SK-N-DZ (cell line): ENCODE measurements at regions not wholly inside any gene's neighbourhood (a gene's known extent, or its start where the extent isn't known, plus 50 kb on each side); places are given as distances from the start of the nearest gene placed in this dataset.

ENCODE experiments used
- DNase-seq: peaks from one replicate; pipeline ENCODE4 v3.0.0-alpha.2; 2015; ENCODE audit warnings: low spot score

DNA sequence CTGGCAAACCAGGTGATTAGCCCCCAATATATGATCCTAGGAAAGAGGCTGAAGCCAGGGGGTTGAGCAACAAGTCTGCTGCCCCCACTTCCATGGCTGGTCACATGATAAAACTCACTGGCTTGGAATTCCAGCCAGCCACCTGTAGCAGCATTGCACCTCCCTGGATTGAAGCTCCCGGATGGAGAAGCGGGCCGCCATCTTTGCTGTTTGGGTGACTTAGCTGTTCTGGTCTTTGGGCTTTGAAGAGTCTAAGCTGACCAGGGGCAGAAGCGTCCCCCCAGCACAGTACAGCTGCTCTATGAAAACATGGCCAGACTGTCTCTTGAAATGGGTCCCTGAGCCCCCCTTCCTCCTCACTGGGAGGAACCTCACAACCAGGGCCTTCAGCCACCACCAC, 610.2 kb downstream of the ANXA1 start:
- DNase-seq: no peak

DNA sequence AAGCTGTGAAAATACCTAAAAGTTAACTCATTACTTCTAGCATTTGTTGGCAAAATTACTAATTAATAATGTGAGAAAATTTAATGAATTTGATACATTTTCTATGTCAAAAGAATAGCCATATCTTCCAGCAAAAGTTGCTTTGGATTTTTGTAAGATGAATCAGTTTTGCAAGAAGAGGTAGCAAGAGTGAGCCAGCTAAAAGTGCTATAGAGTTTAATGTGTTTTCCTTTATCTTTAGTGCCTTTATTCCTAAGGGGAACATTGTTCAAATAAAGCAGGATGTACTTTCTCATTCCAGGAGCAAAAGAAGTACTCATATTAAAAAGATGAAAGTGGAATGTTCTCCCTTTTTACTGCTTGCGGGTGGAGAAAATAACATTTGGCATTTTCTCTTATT, 622.2 kb downstream of the ANXA1 start:
- no peak for DNase-seq

DNA sequence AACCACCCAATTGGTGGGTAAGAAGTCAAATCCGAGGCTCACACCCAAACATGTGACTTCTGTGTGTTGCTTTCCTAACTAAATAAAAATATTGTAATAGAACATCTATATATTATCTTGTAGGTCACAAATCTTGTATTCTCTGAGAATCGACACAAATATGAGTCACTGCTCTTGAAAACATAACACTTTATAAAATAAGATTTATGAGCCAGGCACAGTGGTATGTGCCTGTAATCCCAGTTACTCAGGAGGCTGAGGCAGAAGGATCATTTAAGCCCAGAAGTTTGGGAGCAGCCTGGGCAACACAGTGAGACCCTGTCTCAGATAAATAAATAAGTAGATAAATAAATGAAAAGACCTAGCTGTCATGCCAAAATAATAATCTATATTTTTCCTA, 624.1 kb downstream of the ANXA1 start:
- DNase-seq: no peak

DNA sequence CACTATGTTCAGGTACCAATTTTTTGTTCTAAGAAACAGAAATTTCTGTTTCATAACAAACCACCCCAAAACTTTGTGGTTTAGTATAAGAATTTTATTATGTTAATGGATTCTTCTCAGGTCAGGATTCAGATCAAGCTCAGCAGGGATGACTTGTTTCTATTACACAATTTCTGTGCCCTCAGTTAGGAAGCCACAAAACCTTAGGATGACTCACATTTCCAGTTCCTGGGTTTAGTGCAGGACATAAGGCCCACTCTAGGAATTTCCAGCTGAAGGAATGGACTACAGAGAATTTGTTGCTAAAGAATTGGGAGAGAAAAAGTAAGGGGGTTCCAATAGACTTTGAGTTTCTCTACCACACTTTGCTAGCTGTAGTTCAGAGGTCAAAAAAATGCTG, 629.3 kb downstream of the ANXA1 start:
- DNase-seq: no peak

DNA sequence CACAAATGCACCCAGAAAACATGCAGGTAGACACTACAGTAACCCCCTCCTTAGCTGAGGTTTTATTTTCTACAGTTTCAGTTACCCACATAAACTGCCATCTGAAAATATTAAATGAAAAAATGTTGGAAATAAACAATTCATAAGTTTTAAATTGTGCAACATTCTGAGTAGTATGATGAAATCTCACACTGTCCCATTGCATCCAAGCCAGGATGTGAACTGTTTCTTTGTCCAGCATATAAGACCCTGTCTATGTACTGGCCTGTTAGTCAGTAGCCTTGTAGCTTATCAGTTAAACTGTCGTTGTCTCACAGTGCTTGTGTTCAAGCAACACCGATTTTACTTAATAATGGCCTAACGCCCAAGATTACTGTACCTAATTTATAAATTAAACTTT, 630.5 kb downstream of the ANXA1 start:
- no peak for DNase-seq

DNA sequence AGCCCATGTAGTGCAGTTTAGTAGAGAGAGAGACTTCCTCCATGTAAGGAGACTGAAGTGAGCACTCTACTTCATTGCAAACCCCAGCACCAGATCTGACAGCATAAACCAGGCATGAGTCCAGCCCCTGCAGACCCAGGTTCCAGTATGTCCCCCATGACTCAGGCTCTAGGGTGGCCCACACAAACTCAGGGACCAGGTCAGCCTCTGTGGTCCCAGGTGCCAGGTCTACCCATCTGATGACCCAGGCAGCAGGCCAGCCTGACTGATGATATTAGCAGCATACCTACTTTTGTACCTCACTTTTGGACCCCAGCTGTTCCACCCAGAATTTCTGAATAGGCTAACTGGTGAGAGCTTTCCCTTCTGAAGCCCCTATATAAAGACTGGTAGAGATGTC, 647.8 kb downstream of the ANXA1 start:
- DNase-seq: no peak

DNA sequence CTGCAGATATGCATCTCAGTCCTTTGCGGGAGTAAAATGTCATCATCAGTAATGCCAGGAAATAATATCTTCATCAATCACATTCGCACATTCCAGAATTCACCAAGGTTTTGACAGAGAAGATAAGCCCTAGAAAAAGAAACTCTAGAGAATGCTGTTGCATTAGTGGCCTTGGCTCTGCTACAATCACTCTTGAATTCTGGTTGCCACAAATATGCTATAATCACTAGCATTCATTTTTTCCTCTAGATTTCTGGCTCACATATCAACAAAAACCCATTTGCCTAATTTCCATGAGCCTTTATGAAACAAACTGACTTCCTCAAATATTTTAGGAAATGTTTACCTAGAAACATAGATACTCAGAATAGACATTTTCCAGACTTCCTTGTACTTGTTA, 653.4 kb downstream of the ANXA1 start:
- DNase-seq: no peak

DNA sequence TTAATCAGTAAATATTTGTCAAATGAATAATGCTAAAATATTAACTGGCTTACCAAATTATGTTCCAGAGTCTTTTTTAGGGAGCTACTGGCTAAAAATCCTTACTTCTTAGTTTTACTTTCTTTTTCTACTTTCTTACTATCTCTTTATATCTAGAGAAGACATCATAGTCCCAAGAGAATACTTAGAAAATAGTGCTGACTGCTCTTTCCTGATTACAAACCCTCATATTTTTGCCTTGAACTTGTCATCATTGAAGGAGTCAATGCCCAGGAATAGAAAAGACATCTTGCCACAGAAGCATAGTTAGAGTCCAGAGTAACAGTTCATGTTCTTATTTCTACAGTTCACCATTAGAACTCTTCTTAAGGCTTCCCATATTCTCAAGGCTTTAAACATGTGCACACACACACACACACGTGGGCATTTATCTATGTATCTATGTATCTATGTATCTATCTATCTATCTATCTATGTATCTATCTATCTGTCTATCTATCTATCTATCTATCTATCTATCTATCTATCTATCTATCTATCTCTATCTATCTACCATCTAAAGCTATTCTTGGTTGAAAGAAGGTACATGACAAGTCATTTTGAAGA, 654.3 kb downstream of the ANXA1 start:
- DNase-seq: no peak

DNA sequence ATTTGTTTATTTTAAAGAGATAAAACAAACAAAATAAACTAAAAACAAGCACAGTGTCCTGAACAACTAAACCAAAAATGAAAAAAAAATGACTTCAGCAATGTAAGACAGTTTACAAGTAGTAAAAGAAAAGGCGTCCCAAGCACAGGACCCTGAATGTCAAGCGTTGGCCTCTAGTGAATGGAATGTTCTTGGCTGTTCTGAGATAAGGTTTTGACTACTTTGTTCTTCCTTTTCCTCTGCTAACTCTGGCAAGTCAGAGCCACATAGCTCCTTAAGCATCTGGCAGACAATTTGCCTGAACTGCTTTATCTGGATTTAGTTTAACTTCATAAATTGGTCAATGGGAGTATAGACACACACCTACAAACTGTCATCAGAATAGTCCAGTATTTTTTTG, 655.2 kb downstream of the ANXA1 start:
- DNase-seq: no peak

DNA sequence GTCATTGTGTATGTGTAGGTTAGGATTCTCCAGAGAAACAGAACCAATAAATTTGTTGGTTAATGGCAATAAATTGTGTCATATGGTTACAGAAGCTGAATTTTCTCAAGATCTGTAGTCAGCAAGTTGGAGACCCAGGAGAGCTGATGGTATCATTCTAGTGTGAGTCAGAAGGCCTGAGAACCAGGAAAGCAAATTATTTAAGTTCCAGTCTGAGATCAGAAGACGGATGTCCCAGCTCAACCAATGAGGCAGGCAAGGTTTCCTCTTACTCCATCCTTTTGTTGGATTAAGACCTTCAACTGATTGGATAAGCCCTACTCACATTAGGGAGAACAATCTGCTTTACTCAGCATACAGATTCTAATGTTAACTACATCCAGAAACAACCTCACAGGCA, 656.3 kb downstream of the ANXA1 start:
- no peak for DNase-seq

DNA sequence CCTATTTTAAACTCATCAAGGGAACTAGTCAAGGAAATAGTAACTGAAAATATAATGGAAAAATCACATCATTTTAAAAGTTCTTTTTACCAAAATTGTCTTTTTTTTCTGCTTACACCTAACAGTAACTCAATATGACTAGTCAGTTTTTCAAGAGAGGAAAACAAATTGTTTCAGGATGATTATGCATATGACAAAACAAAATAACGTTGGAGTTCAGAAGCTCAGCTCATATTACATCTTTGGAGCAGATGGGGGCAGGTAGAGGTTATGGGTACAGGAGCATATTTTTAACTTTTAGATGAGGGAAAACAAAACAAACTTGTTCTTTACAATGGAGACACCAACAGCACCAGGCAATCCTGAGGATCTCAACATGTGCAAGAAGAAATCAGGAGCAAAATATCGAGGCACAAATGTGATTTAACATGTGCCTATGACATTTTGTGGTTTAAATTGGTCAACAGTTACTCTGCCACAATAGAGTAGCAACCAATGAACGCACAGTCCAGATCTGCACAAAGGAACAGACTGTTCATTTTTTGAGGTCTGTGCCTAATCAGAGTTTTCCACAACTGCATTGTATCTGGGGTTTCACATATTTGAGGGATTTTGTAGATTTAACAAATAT, 659.0 kb downstream of the ANXA1 start:
- no peak for DNase-seq

DNA sequence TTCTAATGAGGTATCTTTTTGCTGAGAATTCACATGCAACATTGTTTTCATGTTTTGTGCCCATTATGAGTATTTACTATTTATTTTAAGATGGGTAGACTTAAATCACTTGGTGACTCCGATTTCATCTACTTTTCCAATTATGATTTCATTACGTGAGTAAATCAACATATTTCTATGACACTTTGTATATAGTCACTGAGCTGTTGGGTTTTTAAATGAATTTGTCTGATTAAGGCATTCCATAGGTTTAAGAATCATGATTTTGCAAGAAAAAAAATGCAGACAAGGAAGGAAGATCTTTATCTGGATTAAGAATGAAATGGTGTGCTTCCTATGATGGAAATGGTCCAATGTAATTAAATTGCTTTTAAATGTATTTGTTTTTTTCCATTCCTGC, 661.9 kb downstream of the ANXA1 start:
- DNase-seq: no peak

DNA sequence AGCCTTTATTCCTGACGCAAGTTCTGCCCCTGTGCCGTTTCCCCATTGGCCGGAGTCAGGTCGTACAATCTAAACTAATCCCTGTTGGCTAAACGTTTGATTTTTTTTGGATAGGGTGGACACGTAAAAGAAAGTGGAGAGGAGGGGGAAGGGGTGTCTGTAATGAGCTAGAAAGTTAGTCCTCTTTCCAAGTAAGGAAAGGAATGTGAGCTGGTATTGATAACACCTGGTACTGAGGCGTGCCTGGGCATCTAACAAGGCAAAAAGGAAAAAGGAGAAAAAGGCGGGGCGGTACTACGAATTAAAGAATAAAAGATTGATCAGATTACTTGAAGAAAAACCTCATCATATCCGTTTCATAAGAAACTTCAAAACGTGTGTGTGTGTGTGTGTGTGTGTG, 665.2 kb downstream of the ANXA1 start:
- no peak for DNase-seq

DNA sequence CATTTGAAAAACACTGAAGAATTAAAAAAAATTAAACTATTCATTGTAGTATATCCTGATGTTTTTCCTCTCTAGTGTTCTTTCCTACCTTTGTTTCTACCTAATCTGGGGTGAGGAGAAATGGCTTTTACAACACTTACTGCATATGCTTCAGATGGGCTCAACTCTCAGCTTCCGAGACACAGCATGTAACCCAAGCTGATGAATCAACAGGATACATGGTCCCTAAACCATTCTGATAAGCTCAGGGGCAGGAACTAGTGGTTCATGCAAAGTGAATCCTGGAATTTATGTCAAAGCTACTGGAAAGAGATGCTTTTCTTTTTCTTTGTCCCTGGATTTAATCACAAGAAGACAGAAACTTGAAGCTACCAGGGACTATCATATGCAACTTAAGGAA, 672.5 kb upstream of the RORB start:
- DNase-seq: no peak

DNA sequence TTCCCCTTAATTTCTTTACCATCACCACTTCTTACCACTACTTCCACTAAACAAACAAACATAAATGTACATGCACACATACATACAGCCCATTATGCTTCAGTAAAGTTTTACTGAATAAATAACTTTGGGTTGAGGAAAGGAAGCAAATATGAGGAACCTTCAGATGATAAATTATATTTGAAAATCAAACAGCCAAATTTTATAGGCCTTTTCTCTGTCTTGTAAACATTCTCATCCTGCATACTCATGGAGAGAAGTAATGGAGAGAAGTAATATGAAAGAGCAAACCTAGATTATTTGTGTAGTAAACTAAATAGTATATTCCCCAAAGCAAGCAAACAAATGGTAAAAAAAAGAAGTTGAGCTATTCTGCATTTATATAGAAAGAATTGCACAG, 658.3 kb upstream of the RORB start:
- no peak for DNase-seq

DNA sequence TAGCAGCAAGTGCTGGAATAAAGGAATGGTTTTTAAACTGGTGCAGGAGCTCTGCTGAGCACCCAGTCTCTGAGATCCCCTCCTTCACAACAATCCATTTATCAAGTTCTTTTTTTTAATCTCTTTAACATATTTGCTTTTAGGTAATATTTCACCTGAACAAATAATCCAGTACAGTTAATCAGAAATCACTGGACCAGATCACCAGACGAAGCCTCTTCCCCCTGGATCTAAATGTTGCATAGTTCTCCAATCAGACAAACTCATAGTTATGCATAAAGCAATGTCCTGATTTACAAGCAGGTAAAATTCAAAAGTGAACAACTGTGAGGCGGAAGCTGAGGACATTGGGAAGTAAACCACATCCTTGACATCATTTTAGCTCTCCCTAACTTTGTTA, 657.7 kb upstream of the RORB start:
- DNase-seq: no peak

DNA sequence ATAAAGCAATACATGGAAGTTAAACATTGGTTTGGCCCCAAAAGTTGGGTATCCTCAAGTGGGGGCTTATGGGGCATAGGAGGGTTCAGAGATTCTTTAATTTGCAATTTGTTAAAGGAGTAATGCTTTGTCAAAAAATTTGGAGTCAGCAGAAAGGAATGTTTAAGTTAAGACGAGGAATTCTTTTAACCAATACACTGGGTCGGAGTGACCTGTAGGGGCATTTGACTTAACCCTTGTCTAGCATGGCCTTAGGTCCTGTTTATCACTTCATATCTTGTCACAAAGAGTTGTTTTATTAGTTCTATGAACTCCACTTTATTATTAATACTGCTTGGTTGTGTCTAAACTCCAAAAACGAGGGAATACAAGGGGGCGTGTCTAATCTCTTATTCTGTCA, 656.1 kb upstream of the RORB start:
- DNase-seq: no peak

DNA sequence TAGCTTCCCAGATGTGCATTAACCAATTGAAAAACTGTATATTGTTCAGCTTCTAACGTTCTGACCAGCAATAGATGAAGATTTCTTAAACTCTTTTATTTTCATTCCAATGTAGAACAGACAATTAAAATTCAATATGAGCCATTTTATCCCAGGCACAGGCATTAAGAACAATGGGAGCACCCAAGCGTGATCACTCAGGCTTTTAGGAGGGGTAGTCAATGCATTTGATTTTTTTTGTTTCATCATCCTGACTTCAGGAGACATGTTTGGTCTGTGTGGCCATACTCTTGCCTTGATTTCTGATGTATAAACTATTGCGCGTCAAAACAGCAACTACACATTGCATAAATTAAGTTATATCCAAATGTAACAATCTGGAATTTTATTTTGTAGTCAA, 653.0 kb upstream of the RORB start:
- DNase-seq: no peak

DNA sequence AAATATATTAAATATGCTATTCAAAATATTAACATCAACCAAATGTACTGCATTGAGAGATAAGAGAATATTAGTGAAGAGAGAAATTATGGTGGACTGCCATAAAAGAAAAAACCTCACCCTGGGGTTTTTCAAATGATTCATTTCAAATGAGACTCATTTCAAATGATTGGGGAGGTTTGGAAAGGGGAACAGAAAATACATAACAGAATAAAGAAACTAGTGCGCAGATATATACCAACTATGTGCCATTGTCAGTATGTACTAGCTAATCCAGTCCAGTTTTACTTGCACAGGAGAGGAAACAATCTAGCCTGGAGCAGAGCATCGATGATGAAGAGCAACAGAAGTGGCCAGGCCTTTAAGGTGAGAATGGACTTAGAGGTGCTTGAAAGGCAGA, 651.6 kb upstream of the RORB start:
- DNase-seq: no peak

DNA sequence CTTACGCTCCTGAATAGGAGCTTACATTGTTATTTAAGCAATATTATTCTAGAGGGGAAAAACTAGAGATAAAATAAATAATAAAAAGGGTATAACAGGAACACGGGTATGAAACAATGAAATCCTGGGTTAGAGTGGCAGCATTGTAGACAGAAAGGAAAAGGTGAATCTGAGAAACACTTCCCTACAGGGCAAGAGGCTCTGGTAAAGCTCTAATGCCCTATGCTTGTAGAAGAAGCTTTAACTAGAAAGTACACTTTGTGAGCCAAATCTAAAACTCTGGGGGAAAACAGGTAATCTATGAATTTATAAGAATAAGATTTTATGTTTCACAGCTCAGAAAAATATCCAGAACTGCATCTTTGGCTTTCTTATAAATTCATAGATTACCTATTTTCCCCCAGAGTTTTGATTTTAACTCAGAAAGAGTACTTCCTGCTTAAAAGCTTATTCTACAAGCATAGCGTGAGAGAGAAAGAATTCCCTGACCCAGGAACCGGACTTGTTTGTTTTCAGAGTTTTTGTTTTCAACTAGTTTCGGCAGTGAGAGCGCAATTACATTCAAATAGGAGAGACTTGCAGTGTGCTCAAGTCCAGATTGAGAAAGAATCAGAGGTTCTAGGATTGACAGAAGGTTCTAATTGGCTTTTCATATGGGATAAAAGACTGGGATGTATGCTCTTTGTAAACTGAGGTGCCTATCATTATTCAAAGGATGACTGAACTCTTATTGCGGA, 651.0 kb upstream of the RORB start:
- DNase-seq: no peak

DNA sequence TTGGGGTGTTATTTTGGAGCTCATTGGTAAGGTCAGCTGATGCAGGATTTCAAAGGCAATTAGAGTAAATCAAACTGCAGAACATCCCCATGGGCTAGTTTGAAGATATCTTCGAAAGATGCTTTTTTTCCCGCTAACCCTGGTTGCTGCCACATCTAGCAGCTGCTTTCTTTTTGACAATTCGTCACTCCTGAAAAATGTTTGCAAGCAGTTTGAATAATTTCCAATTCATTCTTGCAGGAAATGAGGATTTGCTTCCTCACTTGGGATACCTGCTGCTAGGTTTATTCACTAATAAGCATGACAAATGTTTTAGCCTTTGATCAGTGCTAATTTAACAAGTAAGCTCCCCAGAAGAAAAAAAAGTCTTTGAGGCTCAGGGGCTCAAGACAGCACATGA, 649.6 kb upstream of the RORB start:
- DNase-seq: no peak

DNA sequence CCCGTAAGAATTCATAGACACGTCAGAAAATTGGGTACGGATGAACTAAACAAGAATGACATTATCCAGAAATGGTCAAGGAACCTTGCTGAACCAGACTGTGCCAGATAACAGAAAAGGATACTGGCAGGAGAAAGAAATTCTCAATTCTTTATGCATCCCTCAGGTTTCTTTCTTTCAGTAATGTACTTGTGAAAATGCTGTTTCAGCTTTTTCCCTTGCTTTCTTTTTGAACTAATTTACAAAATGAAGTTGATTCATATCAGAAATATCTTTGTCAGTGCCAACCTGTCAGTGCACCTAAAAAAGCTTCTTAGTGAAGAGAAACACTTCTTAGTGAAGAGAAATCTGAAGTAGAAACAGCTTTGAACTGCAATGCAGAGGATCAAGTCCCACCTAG, 643.6 kb upstream of the RORB start:
- no peak for DNase-seq

DNA sequence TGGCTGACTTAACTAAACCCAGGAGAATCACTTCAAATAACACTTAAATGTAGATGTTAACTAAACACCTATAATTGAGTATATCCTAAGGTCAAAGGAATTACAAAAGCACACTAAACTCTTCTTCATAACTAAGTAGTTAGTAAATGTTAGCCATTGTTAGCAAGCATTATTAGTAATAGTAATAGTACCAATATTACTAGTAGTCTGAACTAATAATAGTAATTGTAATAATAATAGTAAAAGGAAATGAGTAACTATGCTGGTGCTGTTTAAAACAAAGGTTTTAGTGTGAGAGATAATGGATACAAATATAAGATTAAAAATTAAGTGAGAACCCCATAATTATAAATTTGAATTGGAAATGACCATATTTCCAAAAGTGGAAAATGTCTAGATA, 641.9 kb upstream of the RORB start:
- DNase-seq: no peak
